B cell (primary cell): ENCODE measurements at regions not wholly inside any gene's neighbourhood (a gene's known extent, or its start where the extent isn't known, plus 50 kb on each side); places are given as distances from the start of the nearest gene placed in this dataset.

Experiments used
- EZH2 ChIP-seq: IDR thresholded peaks from 2 replicates; pipeline ENCODE4 v1.6.1; 2012; ENCODE audit warnings: borderline replicate concordance, low read depth, mild to moderate bottlenecking, moderate library complexity, low read length; ENCODE audit not compliant: insufficient read depth, poor library complexity, severe bottlenecking
- TF ChIP-seq, protein P1 (sequence below): fragments of 200-600 bp; IDR thresholded peaks from one replicate; pipeline ENCODE4 v1.8.0; 2022; ENCODE audit warnings: antibody characterized with exemption, mild to moderate bottlenecking

DNA sequence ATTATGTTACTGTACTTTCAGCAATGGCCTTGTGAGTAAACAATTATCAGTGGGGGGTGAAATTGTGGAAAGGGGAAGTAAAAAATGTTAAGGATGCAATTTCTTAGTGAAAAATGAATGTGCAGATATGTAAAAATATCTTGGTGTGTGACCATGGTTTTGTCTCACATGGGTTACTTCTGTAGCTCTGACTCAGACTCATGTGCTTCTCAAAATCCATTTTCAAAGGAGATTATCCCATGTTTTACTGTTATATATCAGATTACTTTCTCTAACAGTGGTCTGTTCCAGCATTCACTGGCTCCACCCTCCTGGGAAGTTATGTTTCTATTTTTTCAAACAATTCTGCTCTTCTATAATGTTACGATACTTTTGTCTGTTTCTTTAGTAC is 298.2 kb upstream of the COL3A1 start:
- TF ChIP-seq, protein P1, sequence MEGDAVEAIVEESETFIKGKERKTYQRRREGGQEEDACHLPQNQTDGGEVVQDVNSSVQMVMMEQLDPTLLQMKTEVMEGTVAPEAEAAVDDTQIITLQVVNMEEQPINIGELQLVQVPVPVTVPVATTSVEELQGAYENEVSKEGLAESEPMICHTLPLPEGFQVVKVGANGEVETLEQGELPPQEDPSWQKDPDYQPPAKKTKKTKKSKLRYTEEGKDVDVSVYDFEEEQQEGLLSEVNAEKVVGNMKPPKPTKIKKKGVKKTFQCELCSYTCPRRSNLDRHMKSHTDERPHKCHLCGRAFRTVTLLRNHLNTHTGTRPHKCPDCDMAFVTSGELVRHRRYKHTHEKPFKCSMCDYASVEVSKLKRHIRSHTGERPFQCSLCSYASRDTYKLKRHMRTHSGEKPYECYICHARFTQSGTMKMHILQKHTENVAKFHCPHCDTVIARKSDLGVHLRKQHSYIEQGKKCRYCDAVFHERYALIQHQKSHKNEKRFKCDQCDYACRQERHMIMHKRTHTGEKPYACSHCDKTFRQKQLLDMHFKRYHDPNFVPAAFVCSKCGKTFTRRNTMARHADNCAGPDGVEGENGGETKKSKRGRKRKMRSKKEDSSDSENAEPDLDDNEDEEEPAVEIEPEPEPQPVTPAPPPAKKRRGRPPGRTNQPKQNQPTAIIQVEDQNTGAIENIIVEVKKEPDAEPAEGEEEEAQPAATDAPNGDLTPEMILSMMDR, result no peak
- TF ChIP-seq EZH2, result no peak
